GM19043 (cell line): ENCODE measurements at regions not wholly inside any gene's neighbourhood (a gene's known extent, or its start where the extent isn't known, plus 50 kb on each side); places are given as distances from the start of the nearest gene placed in this dataset.

Experiments
- ATAC-seq: cut with Tn5 transposase; IDR thresholded peaks from one replicate; pipeline ENCODE4 v1.9.1; 2021; ENCODE audit warnings: low read depth; ENCODE audit not compliant: unreplicated experiment

DNA sequence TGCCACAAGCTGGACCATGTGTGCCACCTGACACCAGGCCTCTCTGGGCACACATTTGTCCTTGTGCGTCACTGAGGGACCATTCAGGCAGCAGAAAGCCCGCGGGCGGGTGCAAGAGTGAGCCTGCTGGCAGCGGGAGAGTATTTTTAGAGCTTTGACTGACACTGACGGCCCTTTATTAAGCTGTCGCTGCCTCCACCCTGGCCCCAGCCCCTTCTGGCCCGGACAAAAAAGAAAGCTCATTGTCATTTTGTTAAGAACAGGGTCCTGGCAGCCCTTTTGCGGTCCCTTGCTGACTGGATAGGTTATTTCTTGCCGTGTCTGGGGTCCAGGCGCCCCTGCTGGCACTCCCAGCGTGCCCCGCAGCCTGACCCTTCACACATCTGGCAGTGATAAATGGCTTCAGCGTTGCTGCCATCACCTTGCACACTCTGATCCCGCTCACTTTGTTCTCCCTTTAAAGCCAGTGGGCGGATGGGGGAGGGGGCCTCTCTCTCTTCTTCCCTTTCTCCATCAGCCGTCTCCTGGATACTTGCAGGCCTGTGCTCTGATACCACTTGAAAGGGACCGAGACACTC lies 78.4 kb upstream of the NKD1 start:
- ATAC-seq, result no peak

DNA sequence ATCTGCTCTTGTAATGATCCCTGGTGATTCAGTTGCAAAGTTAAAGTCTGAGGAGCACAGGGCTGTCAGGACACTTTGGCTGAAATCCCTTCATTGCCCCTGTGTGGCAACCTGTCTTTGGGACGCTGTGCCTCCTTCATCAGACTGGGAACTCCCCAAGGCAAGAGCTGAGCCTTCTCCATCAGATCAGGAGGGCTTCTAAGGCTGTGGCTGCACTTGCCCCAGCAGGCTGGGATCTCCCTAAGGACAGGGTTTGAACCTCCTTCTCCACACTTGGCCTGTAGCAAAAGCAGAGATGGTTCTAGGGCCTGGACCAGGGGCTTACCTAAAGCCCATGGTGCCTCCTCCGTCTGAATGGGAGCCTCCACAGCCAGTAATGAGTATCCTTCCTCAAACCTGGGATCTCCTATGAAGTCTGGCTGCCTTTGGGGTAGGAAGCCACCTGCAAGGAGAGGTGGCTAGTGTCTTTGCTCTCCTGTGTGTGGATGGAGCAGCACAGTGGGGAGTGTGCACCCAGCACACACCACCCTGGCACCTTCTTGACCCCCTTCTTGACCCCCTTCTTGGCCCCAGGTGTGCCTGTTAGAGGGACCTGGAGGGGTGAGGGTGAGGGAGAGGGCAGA lies 79.0 kb upstream of the NKD1 start:
- ATAC-seq, result no peak

DNA sequence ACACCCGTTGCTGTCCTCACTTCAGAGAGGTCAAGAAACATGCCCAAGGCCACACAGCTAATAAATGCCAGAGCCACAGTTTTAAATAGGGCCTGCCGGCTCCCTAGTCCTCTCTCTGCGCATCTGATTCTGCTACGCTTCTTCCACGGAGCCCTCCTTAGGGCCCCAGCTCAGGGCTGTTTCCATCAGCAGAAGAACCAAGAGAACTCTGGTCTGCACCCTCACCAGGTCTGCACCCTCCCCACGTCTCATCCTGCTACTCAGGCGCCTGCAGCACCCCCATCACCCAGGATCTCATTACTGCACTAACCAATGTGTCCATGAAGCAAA lies 79.5 kb upstream of the NKD1 start:
- ATAC-seq, result no peak

DNA sequence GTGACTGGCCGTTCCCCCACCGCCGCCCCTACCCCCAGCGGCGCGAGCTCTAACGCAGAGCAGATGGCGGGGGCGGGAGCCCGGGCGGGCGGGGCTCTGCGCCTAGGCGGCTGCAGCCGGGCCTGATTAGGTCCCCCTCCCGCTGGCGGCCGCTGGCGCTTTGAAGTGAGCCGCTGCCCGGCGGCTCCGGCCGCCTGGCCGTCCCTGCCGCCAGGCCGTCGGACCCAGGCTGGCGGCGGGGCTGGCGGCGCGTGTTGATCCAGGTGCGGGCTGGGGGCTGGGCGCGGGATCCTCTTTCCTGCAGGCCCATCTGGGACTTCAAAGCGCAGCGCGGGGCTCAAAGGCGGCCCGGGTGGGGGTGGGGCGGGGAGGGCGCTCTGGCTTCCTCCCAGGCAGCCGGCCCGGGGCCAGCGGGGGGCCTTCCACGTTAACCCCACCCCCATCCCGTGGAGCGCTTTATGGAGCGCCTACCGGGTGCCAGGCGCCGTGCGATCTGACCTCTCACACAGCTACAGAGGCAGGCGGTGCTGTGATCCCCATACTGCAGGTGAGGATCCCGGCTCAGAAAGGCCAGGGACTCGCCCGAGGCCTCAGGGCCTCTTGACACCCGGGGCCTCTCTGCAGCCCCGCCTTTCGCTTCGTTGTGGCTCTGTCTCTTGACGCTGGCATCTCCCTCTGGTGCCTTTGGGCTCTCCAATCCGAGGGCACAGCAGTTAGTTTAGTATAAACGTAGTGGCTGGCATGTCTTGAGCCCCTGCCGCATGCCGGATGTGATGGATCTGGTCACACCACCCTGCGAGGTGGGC lies 80.0 kb upstream of the NKD1 start:
- ATAC-seq, result no peak

DNA sequence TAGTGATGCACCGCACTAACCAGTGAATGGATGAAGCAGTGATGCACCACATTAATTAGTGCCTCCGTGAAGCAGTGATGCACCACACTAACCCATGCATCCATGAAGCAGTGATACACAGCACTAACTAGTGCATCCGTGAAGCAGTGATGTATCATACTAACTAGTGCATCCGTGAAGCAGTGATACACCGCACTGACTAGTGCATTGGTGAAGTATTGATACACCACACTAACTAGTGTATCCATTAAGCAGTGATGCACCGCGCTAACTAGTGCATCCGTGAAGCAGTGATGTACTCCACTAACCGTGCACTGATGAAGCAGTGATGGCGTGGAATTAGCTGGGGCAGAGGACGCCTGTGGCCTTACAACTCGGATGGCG lies 80.6 kb upstream of the NKD1 start:
- ATAC-seq, result no peak

DNA sequence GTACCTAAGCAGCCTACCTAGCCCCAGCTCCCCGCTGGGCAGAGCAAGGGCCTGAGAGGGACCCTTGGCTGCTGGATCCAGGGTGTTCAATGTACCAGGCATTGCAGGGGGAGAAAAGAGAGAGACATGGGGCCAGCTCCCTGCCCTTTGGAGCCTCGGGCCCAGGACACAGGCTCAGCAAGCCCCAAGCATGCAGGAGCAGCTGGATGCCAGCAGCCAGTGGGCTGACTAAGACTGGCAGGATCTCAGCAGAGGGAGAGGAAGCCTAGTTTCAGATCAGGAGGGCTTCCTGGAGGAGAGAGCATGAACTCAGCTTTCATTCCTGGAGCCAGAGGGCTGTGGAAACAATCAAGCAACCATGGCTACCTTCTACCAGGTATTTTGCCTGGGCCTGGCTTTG lies 82.0 kb upstream of the NKD1 start:
- ATAC-seq, result no peak

DNA sequence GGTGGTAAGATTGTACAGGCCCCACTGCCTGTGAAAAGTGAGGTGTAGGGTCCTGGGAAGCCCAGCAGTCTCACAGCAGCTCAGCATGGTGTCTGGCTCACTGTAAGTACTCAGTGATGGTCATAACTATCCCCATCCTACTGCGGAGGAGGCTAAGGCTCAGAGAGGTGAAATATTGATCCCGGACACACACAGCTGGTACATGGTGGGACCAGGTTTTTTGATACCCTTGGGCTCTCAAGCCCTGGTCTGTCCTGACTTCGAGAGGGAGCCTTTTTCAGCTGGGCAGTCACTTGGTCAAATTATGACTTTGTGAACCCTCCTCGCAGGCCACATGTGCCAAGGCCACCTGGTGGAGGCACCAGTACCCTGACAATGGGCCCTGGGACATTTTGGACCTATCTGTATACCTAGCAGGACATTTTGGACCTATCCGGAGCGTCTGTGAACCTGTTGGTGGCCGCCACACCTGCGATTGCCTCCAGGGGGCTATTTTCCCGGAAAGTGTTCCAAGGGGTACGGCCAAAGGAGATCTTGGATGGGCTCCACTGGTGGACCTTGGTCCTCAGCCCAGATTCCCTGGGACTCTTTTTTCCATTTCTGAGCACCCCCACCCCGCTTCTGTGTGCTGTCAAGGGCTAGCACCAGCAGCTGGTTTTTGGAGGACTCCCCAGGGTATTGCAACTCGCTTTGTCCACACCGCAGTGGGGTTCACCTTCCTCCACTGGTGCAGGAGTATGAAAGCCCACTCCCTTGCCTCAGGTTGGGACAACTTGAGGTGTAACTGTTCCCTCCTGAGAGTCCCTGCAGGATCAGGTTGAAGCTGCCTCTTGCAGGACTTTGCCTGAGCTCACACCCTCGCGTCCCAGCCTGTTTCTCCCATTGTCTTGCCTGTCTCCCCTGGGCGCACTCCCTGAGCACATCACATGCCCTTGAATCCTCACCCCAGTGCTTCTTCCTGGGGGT lies 83.6 kb upstream of the NKD1 start:
- ATAC-seq, result no peak

DNA sequence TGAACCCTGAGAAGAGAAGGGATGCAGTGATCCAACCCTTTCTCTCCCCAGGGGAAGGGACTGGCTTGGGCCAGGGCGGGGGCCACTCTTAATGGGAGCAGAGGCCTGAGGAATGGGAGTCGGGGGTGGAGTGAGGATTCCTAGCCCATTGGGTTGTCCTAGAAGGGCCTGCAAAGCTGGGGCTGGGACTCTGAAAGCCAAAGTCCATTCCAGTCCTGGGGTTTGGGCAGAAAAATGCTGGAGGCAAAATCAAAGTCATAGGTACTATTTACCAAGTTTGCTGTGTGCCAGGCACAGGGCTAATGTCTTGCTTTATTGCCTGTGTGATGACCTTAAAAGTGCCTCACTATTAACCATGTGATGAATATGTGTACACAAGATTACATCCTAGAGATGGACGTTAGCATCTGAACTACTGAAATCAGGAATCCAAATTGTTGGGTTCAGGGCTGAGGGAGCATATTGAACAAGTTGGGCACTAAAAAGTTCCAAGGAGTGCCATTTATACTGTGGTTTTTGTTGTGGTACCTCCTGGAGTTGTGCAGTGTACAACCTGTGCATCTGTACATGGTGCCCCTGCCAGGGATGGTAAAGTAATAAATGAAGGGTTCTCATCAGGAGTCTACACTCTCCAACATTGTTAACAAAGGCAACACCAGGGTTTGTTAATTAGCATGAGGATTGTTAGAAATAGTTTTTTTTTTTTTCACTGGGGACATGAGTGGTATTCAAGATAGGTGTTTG lies 84.4 kb upstream of the NKD1 start:
- ATAC-seq, result no peak

DNA sequence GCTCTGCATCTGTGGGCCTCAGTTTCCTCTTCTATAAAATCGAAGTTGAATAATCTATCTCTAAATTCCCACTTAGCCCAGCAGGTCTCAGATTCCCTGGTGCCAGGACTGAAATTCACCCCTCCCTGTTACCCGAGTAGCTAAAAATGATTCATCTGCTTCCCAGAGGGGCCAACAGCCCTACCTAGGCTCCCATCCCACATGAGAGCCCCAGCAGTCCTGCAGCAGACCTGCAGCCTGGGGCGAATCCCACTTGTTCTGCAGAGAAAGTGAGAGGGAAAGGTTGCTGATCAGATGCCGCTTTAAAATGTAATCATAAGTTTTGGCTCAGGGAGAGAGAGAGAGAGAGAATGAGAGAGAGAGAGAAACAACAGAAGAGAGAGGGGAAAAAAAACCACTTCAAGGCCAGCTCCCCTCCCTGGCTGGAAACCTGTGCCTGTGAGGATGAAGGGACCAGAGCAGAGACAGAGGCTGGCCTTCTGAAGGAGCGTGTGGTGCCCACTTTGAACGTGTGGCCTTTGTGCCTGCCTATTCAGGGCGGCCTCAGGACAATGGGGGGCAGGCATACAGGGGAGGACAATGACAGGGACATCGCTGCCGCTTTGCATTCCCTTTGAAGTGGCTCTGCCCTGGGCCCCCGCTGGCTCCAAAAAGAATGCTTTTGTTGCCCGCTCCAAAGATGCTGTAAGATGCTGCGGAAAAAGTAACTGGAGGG lies 85.2 kb upstream of the NKD1 start:
- no peak for ATAC-seq

DNA sequence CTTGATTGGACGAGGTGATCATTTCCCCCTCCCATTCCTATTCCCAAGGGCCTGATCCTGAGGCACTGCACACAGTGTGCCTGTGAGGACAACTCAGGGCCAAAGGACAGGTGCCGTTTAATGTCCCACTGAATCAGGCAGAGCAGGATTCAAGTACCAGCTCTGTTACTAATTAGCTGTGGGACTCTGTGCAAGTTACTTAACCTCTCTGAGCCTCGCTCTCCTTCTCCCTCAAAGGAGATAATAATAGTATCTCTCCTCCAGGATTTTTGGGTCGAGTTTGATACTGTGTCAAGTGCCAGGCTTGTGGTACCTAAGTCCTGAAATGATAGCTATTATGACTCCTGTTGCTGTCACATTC lies 86.8 kb upstream of the NKD1 start:
- ATAC-seq, result no peak

DNA sequence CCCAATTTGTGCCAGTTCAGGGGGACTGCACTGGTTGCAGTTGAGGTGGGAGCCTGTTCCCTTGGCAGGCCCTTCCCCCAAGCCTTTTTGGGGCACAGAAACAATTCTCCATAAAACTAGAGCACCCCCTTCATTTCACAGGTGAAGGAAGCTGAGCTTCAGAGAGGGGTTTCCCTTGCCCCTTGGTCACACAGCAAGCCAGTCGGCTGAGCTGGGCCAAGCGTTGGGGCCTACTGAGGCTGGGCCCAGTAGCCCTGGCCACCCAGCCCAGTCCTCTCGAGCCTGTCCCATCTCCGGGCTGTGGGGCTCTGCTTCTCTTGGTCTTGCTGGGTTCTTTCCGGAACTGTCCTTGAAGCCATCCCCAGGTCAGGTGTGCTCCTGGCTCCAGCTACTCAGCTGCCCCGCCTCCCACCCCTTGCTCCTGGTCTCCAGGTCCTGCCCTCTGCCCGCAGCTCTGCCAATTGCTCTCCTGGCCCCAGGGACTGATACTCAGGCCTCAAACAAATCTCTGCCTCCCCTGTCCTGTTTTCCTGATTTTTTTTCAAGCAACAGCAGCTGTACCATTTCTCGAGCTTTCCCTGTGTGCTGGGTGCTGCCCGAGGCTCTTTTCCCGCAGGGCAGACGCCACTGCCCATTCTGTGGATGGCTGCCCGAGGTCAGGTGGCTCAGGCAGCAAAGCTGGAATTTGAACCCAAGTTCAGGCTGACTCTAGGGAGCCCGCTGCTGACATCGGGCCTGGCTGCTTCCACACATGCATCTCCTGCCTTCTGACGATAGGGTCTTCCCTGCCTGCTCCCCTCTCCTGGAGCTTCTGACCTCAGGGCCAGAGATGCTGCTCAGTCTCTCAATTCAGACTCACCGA lies 87.4 kb upstream of the NKD1 start:
- ATAC-seq, result no peak

DNA sequence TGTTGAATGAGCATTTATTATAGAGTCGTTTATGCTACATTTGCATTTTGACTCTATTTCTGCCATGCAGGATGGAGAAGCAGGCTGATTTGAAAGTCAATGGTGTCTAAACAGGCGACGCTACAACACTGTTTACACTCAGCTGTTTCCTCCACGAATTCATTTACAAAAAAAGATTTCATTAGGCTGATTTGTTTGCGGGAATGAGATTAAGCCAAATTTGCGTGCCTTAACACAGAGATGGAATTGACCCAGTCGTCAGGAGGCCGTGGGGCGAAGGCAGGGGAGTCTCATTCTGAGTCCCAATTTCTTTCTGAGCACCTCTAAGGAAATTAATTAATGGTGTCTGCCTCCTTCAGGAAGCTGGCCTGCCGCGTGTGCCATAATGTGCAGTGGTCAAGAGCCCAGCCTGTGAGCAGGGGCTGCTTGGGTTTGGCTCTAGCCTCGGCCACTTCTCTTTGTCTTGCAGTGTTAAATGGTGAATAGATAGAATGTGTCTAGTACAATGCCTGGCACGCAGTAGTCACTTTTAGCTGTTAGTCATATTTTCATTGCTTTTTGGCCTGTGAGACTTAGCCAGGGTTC lies 88.6 kb upstream of the NKD1 start:
- no peak for ATAC-seq

DNA sequence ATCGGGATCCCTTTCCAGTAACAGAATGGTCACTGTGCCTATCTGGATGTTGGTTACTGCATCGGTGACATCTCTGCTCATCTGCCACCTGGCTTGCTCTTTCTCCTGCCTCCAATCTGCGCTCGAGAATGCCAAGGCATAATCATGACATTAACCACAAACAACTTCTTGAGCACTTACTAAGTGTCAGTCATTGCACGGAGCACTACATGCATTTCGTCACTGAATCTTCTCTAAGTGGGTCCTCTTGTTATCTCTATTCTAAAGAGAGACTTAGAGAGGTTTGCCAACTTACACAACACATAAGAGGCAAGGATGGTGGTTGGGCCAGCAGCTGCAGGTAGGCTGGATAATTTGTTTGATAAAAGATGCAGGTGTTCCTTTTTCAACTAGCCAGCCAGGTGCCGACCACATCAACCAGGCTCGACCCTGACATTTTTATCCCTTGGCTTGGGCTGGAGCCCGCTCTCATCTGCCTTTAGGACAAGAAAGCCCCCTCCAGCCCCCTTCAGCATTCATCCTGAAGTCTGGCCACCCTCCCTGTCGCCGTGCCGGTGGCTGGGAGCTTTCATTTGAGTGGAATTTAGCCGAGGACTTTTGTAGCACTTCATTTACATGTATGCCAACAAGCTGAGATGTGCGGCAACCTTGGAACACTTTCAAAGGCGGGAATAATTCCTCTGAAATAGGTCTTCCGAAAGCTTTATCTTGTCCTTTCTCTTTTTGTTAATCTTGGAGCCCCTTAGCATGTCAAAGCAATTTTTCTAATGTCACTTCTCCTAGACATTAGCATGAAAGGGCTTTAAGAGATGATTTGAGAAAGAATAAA lies 89.3 kb upstream of the NKD1 start:
- ATAC-seq, result no peak

DNA sequence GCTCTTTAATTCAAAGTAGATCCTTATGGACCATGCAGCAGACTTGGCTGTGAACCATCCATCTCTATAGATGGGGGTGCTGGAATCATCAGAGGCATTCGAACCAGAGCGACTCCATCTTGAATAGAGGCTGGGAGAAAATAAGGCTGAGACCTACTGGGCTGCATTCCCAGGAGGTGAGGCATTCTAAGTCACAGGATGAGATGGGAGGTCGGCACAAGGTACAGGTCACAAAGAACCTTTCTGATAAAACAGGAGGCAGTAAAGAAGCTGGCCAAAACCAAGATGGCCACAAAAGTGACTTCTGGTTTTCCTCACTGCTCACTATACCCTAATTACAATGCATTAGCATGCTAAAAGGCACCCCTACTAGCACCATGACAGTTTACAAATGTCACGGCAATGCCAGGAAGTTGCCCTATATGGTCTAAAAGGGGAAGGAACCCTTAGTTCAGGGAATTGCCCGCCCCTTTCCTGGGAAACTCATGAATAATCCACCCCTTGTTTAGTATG lies 89.2 kb upstream of the BRD7 start:
- no peak for ATAC-seq

DNA sequence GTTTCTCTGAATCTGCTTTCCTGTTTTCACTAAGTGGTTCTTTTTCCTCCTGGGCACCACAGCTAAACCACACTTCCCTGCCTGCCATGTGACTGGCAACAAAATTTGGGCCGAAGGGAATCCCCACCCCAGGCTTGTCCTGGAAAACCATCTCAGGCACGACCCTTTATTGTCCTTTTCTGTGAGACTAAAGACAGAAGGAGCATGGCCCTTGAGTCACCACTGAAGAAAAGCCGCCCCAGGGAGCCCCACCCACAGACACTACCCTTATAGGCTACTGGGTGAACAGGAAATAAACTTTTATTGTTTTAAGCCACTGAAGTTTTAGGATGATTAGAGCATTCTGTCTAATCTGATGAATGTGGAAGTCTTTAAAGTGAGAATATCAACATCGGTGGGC lies 88.6 kb upstream of the BRD7 start:
- ATAC-seq, result no peak

DNA sequence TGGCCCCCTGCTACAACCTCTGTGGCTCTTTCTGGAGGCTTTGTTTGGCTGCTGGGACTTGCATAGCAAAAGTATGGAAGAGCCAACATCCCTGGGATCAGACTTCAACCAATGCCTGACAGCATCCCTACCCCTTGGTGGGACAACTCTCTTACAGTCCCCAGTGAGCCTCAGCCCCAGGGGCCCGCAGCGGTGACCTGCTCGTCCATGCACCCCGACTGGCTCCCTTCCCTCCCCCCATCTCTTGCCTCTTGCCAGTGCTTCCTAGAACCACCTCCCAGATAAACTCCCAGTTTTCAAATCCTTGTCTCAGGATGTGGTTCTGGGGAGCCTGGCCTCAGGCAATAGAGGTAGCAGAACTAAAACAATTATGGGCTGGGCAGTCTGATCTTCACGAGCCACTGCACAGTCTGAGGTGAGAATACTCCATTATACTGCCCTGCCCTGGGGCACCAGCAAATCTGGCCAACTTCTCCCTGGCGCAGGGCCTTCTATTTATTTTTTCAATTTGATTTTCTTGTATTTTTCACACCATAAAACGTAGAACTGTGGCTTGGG lies 86.6 kb upstream of the BRD7 start:
- ATAC-seq, result no peak

DNA sequence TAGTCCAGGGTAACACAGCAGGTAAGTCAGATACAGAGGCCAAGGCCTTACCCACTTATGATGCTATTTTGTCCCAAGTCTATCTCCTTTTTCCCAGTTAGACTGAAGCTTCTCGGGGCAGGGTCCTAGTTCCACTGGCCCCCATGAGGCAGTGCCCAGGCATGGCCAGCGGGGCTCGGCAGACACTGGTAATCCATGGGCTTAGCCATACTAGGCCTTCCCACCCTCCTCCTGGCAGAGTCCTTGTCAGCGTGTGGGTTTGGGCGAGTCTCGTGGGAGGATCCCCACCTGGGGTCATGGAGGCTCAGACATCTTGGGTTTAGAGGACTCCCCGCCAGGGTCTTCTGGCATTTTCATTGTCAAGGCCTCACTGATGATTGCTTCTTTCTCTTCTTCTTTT lies 84.7 kb upstream of the BRD7 start:
- ATAC-seq, result no peak
